ENCODE measurements at regions not wholly inside any gene's neighbourhood (a gene's known extent, or its start where the extent isn't known, plus 50 kb on each side); places are given as distances from the start of the nearest gene placed in this dataset.

DNA sequence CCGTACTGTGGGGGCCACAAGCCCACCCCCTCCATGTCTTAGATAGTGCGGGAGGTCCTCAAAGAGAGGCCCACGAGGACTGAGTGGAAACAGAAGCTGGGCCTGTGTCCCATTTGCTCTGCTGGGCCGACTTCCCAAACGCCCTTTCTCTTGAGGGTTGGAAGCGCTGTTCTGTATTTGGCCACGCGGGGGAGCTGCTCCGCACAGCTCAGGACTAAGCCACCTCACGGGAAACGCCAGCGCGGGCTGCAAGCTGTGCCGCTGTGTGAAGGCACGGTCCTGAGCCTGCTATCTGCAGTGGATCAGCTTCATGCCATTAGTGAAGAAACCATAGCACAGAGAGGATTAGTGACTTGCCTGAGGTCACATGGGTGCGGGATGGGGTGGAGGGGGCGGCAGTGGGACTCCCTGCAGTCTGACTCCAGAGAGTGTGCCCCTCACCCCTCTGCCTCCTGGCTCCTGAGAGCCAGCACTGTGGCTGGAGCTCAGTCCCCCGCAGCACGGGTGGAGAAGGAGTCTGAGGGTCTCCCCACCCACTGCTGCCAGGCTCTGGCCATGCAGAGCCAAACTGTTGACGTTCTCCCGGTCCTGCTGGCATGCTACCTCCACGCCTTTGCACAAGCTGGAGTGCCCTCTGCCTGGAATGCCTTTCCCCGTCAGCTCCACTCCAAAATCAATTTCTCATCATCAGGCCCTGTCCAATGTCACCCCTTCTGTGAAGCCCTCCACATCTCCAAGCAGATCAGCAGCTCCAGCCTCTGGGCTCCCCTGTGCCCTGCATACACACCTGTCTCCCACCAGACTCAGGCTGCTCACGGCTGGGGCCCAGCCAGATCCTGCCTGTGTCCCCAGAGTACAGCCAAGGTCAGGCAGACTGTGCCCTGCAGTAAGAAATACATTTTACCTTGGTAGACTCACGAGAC is 51.5 kb upstream of the LRRC32 start:
- H3K4me1 ChIP-seq (ENCODE audit: control insufficient read depth, insufficient read depth, low read length), result no peaks in the 10 kb centered on the region
- H3K4me3 ChIP-seq (ENCODE audit: low read depth, low read length), result no peak overlapping the region
- CTCF ChIA-PET, result interaction anchor here (0.5 to 5.9 kb wide), 38 partner anchors 10 to 1919 kb away, joined by 3 to 46 read pairs (median 3); no protein-coding TSS in a partner anchor
- H3K9me3 ChIP-seq (ENCODE audit: control insufficient read depth, insufficient read depth, low read depth, low read length), result no peaks in the 10 kb centered on the region
- H3K36me3 ChIP-seq (ENCODE audit: control insufficient read depth in 2 of 2, insufficient read depth in 1 of 2, low read length in 2 of 2), result no peaks in the 10 kb centered on the region
- POLR2A ChIA-PET, result no interaction called here
- H3K27ac ChIP-seq (ENCODE audit: extremely low read depth, low read depth, low read length), result no peak overlapping the region
- TF ChIP-seq ZNF600 (tag by site-specific recombination; IDR thresholded peaks at IDR 0.05), result peak; percentile 44; the same call in 1 of the 2 replicates
- no peak for TF ChIP-seq ZNF48 (tag by site-specific recombination; IDR thresholded peaks at IDR 0.05)
- TF ChIP-seq, protein P1, sequence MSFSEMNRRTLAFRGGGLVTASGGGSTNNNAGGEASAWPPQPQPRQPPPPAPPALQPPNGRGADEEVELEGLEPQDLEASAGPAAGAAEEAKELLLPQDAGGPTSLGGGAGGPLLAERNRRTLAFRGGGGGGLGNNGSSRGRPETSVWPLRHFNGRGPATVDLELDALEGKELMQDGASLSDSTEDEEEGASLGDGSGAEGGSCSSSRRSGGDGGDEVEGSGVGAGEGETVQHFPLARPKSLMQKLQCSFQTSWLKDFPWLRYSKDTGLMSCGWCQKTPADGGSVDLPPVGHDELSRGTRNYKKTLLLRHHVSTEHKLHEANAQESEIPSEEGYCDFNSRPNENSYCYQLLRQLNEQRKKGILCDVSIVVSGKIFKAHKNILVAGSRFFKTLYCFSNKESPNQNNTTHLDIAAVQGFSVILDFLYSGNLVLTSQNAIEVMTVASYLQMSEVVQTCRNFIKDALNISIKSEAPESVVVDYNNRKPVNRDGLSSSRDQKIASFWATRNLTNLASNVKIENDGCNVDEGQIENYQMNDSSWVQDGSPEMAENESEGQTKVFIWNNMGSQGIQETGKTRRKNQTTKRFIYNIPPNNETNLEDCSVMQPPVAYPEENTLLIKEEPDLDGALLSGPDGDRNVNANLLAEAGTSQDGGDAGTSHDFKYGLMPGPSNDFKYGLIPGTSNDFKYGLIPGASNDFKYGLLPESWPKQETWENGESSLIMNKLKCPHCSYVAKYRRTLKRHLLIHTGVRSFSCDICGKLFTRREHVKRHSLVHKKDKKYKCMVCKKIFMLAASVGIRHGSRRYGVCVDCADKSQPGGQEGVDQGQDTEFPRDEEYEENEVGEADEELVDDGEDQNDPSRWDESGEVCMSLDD (tag by site-specific recombination; IDR thresholded peaks at IDR 0.05), result no peak
- no peak for TF ChIP-seq ZNF624 (tag by site-specific recombination; IDR thresholded peaks at IDR 0.05)
- no peak for TF ChIP-seq ZNF2 (tag by site-specific recombination; IDR thresholded peaks at IDR 0.05)
- no peak for TF ChIP-seq ZNF704 (tag by site-specific recombination; IDR thresholded peaks at IDR 0.05)
- TF ChIP-seq ZBTB20 (tag by site-specific recombination; IDR thresholded peaks at IDR 0.05), result no peak
- TF ChIP-seq ZNF19 (tag by site-specific recombination; IDR thresholded peaks at IDR 0.05; ENCODE audit: low read depth), result no peak
- TF ChIP-seq ZNF155 (tag by site-specific recombination; IDR thresholded peaks at IDR 0.05), result no peak
- no peak for TF ChIP-seq PRDM4 (tag by site-specific recombination; IDR thresholded peaks at IDR 0.05)
- no peak for TF ChIP-seq GFI1B (tag by site-specific recombination; IDR thresholded peaks at IDR 0.05)
- no peak for TF ChIP-seq ZNF148 (tag by site-specific recombination; IDR thresholded peaks at IDR 0.05; ENCODE audit: borderline replicate concordance)
- no peak for TF ChIP-seq ZSCAN5A (tag by site-specific recombination; IDR thresholded peaks at IDR 0.05)
- TF ChIP-seq ZNF580 (tag by site-specific recombination; IDR thresholded peaks at IDR 0.05), result no peak
- TF ChIP-seq ZNF391 (tag by site-specific recombination; IDR thresholded peaks at IDR 0.05; ENCODE audit: borderline replicate concordance, low read depth), result no peak
- TF ChIP-seq ZNF549 (tag by site-specific recombination; IDR thresholded peaks at IDR 0.05), result no peak
- TF ChIP-seq PATZ1 (tag by site-specific recombination; IDR thresholded peaks at IDR 0.05), result no peak
- TF ChIP-seq ZNF707 (tag by site-specific recombination; IDR thresholded peaks at IDR 0.05), result no peak
- TF ChIP-seq ZNF302 (tag by site-specific recombination; IDR thresholded peaks at IDR 0.05; ENCODE audit: low read depth), result no peak
- TF ChIP-seq ZNF140 (tag by site-specific recombination; IDR thresholded peaks at IDR 0.05), result no peak
- TF ChIP-seq ZIC2 (tag by site-specific recombination; IDR thresholded peaks at IDR 0.05), result peak; percentile 69
- TF ChIP-seq SP7 (tag by site-specific recombination; IDR thresholded peaks at IDR 0.05), result no peak

All from HEK293 (cell line).